Endodermal cell (in vitro differentiated cells): ENCODE measurements at regions not wholly inside any gene's neighbourhood (a gene's known extent, or its start where the extent isn't known, plus 50 kb on each side); places are given as distances from the start of the nearest gene placed in this dataset.

Source experiments
- DNase-seq: peaks from one replicate; pipeline ENCODE4 v3.0.0-alpha.2; 2017
- H3K27ac ChIP-seq: 2 replicates; pipeline ENCODE4 v1.5.1; 2013; ENCODE audit warnings: mild to moderate bottlenecking, low read depth, low read length, moderate library complexity
- H3K27me3 ChIP-seq: 2 replicates; pipeline ENCODE4 v1.6.1; 2013; ENCODE audit warnings: mild to moderate bottlenecking, low read length, moderate library complexity; ENCODE audit not compliant: insufficient read depth, control insufficient read depth, poor library complexity, severe bottlenecking
- H3K36me3 ChIP-seq: 2 replicates; pipeline ENCODE4 v1.7.0; 2013; ENCODE audit warnings: mild to moderate bottlenecking, low read length, moderate library complexity; ENCODE audit not compliant: control insufficient read depth, insufficient read depth
- H3K4me1 ChIP-seq: one replicate; pipeline ENCODE4 v1.7.0; 2013; ENCODE audit warnings: low read length; ENCODE audit not compliant: control insufficient read depth, insufficient read depth
- H3K4me3 ChIP-seq: 2 replicates; pipeline ENCODE4 v1.5.1; 2013; ENCODE audit warnings: mild to moderate bottlenecking, low read length, moderate library complexity
- H3K9ac ChIP-seq: 2 replicates; pipeline ENCODE4 v1.6.1; 2013; ENCODE audit warnings: mild to moderate bottlenecking, low read length, moderate library complexity; ENCODE audit not compliant: poor library complexity, severe bottlenecking; ENCODE audit errors: extremely low read depth
- H3K9me3 ChIP-seq: 2 replicates; pipeline ENCODE4 v1.6.1; 2013; ENCODE audit warnings: mild to moderate bottlenecking, low read length, moderate library complexity; ENCODE audit not compliant: control insufficient read depth
- H3K27ac Mint-ChIP-seq: 2 replicates; pipeline ENCODE4 v1.8.0; 2020; ENCODE audit warnings: mixed read lengths
- H3K27me3 Mint-ChIP-seq: 2 replicates; pipeline ENCODE4 v1.8.0; 2021; ENCODE audit warnings: mild to moderate bottlenecking, mixed read lengths; ENCODE audit not compliant: insufficient read depth
- H3K36me3 Mint-ChIP-seq: 2 replicates; pipeline ENCODE4 v1.8.0; 2020; ENCODE audit warnings: low read depth, mixed read lengths
- H3K4me1 Mint-ChIP-seq: 2 replicates; pipeline ENCODE4 v1.8.0; 2020; ENCODE audit warnings: mixed read lengths
- H3K4me3 Mint-ChIP-seq: 2 replicates; pipeline ENCODE4 v1.8.0; 2020; ENCODE audit warnings: mild to moderate bottlenecking, moderate library complexity, mixed read lengths
- H3K9me3 Mint-ChIP-seq: 2 replicates; pipeline ENCODE4 v1.8.0; 2020; ENCODE audit warnings: mild to moderate bottlenecking, mixed read lengths
- WGBS, 2 experiments: methylation state at CpG; one replicate each; pipeline versions ENCODE4 v1.1.5 to v1.1.7; 2013; ENCODE audit warnings: missing lambda C conversion rate in 2 of 2, mixed read lengths in 1 of 2; ENCODE audit not compliant: insufficient coverage in 1 of 2, insufficient read length in 1 of 2; 5-methylcytosine and 5-hydroxymethylcytosine counted together
- TF ChIP-seq, protein P1 (sequence below): fragments of 200-600 bp; sonication (generic); conservative IDR thresholded peaks from 2 replicates; pipeline ENCODE4 v1.5.0; 2021; ENCODE audit warnings: antibody characterized with exemption, mild to moderate bottlenecking

DNA sequence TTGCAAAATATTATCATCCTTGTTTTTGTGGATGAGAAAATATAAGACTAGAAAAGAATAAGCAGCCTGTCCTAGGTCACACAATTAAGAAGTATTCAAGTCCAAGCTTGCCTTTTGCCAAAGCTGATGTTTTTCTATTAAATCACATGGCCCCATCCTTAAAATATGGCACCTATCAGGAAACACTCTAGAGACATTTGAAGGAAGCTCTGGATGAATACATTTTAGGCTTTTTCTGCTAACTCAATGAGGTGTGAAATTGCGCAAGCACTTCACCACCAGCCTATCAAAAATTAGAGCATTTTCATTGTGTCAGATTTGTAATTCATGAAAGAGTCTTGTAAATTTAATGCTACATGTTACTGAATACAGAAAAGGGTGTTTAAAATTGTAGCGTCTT is 251.1 kb upstream of the MAD2L1 start:
- peaks cover 7% of the 10 kb centered on the region for H3K4me1 ChIP-seq
- no peaks in the 10 kb centered on the region for H3K36me3 ChIP-seq
- H3K9me3 ChIP-seq: no peaks in the 10 kb centered on the region
- TF ChIP-seq, protein P1, sequence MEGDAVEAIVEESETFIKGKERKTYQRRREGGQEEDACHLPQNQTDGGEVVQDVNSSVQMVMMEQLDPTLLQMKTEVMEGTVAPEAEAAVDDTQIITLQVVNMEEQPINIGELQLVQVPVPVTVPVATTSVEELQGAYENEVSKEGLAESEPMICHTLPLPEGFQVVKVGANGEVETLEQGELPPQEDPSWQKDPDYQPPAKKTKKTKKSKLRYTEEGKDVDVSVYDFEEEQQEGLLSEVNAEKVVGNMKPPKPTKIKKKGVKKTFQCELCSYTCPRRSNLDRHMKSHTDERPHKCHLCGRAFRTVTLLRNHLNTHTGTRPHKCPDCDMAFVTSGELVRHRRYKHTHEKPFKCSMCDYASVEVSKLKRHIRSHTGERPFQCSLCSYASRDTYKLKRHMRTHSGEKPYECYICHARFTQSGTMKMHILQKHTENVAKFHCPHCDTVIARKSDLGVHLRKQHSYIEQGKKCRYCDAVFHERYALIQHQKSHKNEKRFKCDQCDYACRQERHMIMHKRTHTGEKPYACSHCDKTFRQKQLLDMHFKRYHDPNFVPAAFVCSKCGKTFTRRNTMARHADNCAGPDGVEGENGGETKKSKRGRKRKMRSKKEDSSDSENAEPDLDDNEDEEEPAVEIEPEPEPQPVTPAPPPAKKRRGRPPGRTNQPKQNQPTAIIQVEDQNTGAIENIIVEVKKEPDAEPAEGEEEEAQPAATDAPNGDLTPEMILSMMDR: no peak
- no peak overlapping the region for H3K27ac ChIP-seq
- no peak overlapping the region for H3K4me3 ChIP-seq
- no peaks in the 10 kb centered on the region for H3K36me3 Mint-ChIP-seq
- no peak overlapping the region for H3K27ac Mint-ChIP-seq
- peaks cover 15% of the 10 kb centered on the region for H3K4me1 Mint-ChIP-seq
- H3K27me3 Mint-ChIP-seq: peaks cover 32% of the 10 kb centered on the region
- peaks cover 72% of the 10 kb centered on the region for H3K27me3 ChIP-seq
- no peak for DNase-seq
- WGBS, 2 experiments: 100% methylated on average over 1 of the region's 2 CpGs; no CpG with 5 or more reads in 1 of the 2 experiments
- H3K4me3 Mint-ChIP-seq: no peak overlapping the region
- H3K9me3 Mint-ChIP-seq: no peaks in the 10 kb centered on the region
- H3K9ac ChIP-seq: no peak overlapping the region

DNA sequence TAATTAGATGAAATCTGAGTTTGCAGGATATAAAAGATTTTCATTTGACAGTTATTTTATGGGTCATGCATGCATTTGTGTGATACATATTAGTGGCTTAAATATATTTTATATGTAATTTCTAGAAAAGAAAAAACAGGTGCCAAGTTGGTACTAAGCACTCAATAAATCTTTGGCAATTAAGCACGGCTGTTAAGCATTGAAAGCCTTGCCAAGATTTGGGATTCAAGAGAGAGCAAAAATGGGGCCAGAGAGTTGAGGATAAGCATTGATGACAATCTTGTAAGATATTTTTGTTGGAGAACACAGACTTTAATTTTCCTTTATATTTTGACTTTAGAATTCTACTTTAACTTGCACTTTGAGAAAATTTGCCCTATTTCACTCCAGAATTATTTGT is 249.8 kb upstream of the MAD2L1 start:
- H3K4me1 Mint-ChIP-seq: peaks cover 15% of the 10 kb centered on the region
- H3K36me3 Mint-ChIP-seq: no peaks in the 10 kb centered on the region
- 92 to 93% methylated on average over 1 of the region's 1 CpG for WGBS, 2 experiments

DNA sequence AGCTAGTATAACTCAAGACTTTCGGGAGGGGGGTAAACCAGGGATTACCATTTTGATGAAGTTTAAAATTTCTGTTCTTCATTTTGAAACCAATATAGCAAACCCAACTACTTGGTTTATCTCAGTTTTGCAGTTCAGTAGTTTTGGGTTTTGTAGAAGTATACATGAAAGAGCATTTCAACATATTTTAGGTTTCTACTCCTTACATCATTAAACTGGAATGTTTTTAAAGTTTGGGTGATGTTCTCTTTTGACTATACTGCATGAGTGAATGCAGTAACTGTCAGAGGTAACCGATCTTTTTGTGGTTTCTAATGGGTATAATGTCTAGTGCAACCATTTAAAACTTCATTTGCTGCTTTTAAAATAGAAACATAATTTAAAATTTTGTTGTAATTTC is 248.3 kb upstream of the MAD2L1 start:
- Histone ChIP-seq H3K27ac (no peak overlapping the region), H3K4me1 (peaks cover 7% of the 10 kb centered on the region), H3K9me3 (no peaks in the 10 kb centered on the region), H3K4me3 (no peak overlapping the region), H3K36me3 (no peaks in the 10 kb centered on the region), H3K9ac (no peak overlapping the region), H3K27me3 (peaks cover 48% of the 10 kb centered on the region)
- Mint-ChIP-seq H3K4me3 (no peak overlapping the region), H3K36me3 (no peaks in the 10 kb centered on the region), H3K4me1 (peaks cover 14% of the 10 kb centered on the region), H3K27me3 (peaks cover 13% of the 10 kb centered on the region), H3K27ac (no peak overlapping the region), H3K9me3 (peaks cover 9% of the 10 kb centered on the region)
- TF ChIP-seq, protein P1: no peak
- WGBS, 2 experiments: 95% methylated on average over 2 of the region's 2 CpGs; no CpG with 5 or more reads in 1 of the 2 experiments
- DNase-seq: no peak

More for the DNA sequence above, 249.8 kb upstream of the MAD2L1 start:
- H3K9ac ChIP-seq: no peak overlapping the region
- H3K4me3 Mint-ChIP-seq: no peak overlapping the region
- H3K27ac Mint-ChIP-seq: no peak overlapping the region
- H3K27me3 ChIP-seq: peaks cover 63% of the 10 kb centered on the region
- no peak overlapping the region for H3K27ac ChIP-seq
- no peaks in the 10 kb centered on the region for H3K36me3 ChIP-seq
- H3K27me3 Mint-ChIP-seq: peaks cover 22% of the 10 kb centered on the region
- H3K9me3 Mint-ChIP-seq: no peaks in the 10 kb centered on the region
- TF ChIP-seq, protein P1: no peak
- no peak overlapping the region for H3K4me3 ChIP-seq
- H3K4me1 ChIP-seq: peaks cover 7% of the 10 kb centered on the region
- no peak for DNase-seq
- H3K9me3 ChIP-seq: no peaks in the 10 kb centered on the region
